ENCODE measurements at regions not wholly inside any gene's neighbourhood (a gene's known extent, or its start where the extent isn't known, plus 50 kb on each side); places are given as distances from the start of the nearest gene placed in this dataset.

- no peaks in the 10 kb centered on the region for H3K27me3 Mint-ChIP-seq (ENCODE audit: insufficient read depth, unreplicated experiment)
- no peak overlapping the region for H3K4me3 Mint-ChIP-seq (ENCODE audit: unreplicated experiment)
- no peaks in the 10 kb centered on the region for H3K9me3 Mint-ChIP-seq (ENCODE audit: unreplicated experiment)
- ChIA-PET CTCF (no interaction called here), POLR2A (no interaction called here)
- H3K27ac Mint-ChIP-seq (ENCODE audit: low read depth, unreplicated experiment): no peak overlapping the region
- H3K4me1 Mint-ChIP-seq (ENCODE audit: insufficient read depth, unreplicated experiment): no peaks in the 10 kb centered on the region
- peak; percentile 53 for DNase-seq (ENCODE audit: unreplicated experiment)
- H3K36me3 Mint-ChIP-seq (ENCODE audit: insufficient read depth, unreplicated experiment): no peaks in the 10 kb centered on the region
- intact Hi-C loops (cut with micrococcal nuclease): no loop called here
- no peak for TF ChIP-seq CTCF (IDR thresholded peaks at IDR 0.05; ENCODE audit: unreplicated experiment)
- no TSS peak for BruUV-seq (replicated peaks)
Measured at GRCh38 chr2:225937625-225938187, 538.2 kb downstream of the NYAP2 start.

- POLR2A ChIA-PET: no interaction called here
- Mint-ChIP-seq H3K4me3 (ENCODE audit: unreplicated experiment) (no peak overlapping the region), H3K27ac (ENCODE audit: low read depth, unreplicated experiment) (no peak overlapping the region), H3K9me3 (ENCODE audit: unreplicated experiment) (no peaks in the 10 kb centered on the region), H3K27me3 (ENCODE audit: insufficient read depth, unreplicated experiment) (no peaks in the 10 kb centered on the region), H3K36me3 (ENCODE audit: insufficient read depth, unreplicated experiment) (no peaks in the 10 kb centered on the region), H3K4me1 (ENCODE audit: insufficient read depth, unreplicated experiment) (no peaks in the 10 kb centered on the region)
- CTCF ChIA-PET: no interaction called here
- DNase-seq (ENCODE audit: unreplicated experiment): no peak
- BruUV-seq (replicated peaks): no TSS peak
- no peak for TF ChIP-seq CTCF (IDR thresholded peaks at IDR 0.05; ENCODE audit: unreplicated experiment)
- intact Hi-C loops (cut with micrococcal nuclease): no loop called here
Measured at GRCh38 chr2:225932811-225933413, 533.4 kb downstream of the NYAP2 start.

- peak; percentile 36 for DNase-seq (ENCODE audit: unreplicated experiment)
- intact Hi-C loops (cut with micrococcal nuclease): no loop called here
- H3K4me1 Mint-ChIP-seq (ENCODE audit: insufficient read depth, unreplicated experiment): no peaks in the 10 kb centered on the region
- no peak for TF ChIP-seq CTCF (IDR thresholded peaks at IDR 0.05; ENCODE audit: unreplicated experiment)
- no peaks in the 10 kb centered on the region for H3K9me3 Mint-ChIP-seq (ENCODE audit: unreplicated experiment)
- H3K27me3 Mint-ChIP-seq (ENCODE audit: insufficient read depth, unreplicated experiment): no peaks in the 10 kb centered on the region
- no peak overlapping the region for H3K27ac Mint-ChIP-seq (ENCODE audit: low read depth, unreplicated experiment)
- CTCF ChIA-PET: no interaction called here
- no peak overlapping the region for H3K4me3 Mint-ChIP-seq (ENCODE audit: unreplicated experiment)
- no TSS peak for BruUV-seq (replicated peaks)
- POLR2A ChIA-PET: interaction anchor here (0.9 kb wide), 1 partner anchor 14 kb away, joined by 4 read pairs; no protein-coding TSS in a partner anchor
- H3K36me3 Mint-ChIP-seq (ENCODE audit: insufficient read depth, unreplicated experiment): no peaks in the 10 kb centered on the region
Measured at GRCh38 chr2:225930687-225931086, 531.2 kb downstream of the NYAP2 start.

- Mint-ChIP-seq H3K4me1 (ENCODE audit: insufficient read depth, unreplicated experiment) (no peaks in the 10 kb centered on the region), H3K27ac (ENCODE audit: low read depth, unreplicated experiment) (no peak overlapping the region), H3K9me3 (ENCODE audit: unreplicated experiment) (peaks cover 10% of the 10 kb centered on the region), H3K36me3 (ENCODE audit: insufficient read depth, unreplicated experiment) (no peaks in the 10 kb centered on the region), H3K27me3 (ENCODE audit: insufficient read depth, unreplicated experiment) (no peaks in the 10 kb centered on the region), H3K4me3 (ENCODE audit: unreplicated experiment) (no peak overlapping the region)
- TF ChIP-seq CTCF (IDR thresholded peaks at IDR 0.05; ENCODE audit: unreplicated experiment): no peak
- BruUV-seq (replicated peaks): no TSS peak
- CTCF ChIA-PET: interaction anchor here (0.6 kb wide), 1 partner anchor 901 kb away, joined by 3 read pairs; no protein-coding TSS in a partner anchor
- intact Hi-C loops (cut with micrococcal nuclease): no loop called here
- DNase-seq (ENCODE audit: unreplicated experiment): no peak
- POLR2A ChIA-PET: interaction anchor here (1.5 kb wide), 1 partner anchor 9 kb away, joined by 3 read pairs; no protein-coding TSS in a partner anchor
Measured at GRCh38 chr2:225920621-225921220, 521.2 kb downstream of the NYAP2 start.

Data from MCF 10A (cell line).